HepG2 (cell line): ENCODE measurements at regions not wholly inside any gene's neighbourhood (a gene's known extent, or its start where the extent isn't known, plus 50 kb on each side); places are given as distances from the start of the nearest gene placed in this dataset.

Experiments used
- FOXJ3 ChIP-seq: sonication (generic); formaldehyde crosslinking; IDR thresholded peaks from 2 replicates; pipeline ENCODE4 v1.4.0; 2020; ENCODE audit warnings: missing genetic modification reagents, mild to moderate bottlenecking, borderline replicate concordance
- POLR2A ChIP-seq, 2 experiments: IDR thresholded peaks; 2 replicates each; pipeline ENCODE4 v1.6.1; 2011; ENCODE audit warnings: low read depth in 2 of 2, low read length in 2 of 2, mild to moderate bottlenecking in 1 of 2, moderate library complexity in 1 of 2; ENCODE audit not compliant: insufficient read depth in 1 of 2
- TBP ChIP-seq: sonication (generic); formaldehyde crosslinking; IDR thresholded peaks from 2 replicates; pipeline ENCODE4 v1.5.0; 2020; ENCODE audit warnings: missing genetic modification reagents
- ZNF296 ChIP-seq: sonication (generic); formaldehyde crosslinking; conservative IDR thresholded peaks from 2 replicates; pipeline ENCODE4 v1.5.0; 2020; ENCODE audit warnings: mild to moderate bottlenecking, missing genetic modification reagents
- ZNF670 ChIP-seq: sonication (generic); formaldehyde crosslinking; IDR thresholded peaks from 2 replicates; pipeline ENCODE4 v1.8.0; 2022; ENCODE audit warnings: mild to moderate bottlenecking, missing genetic modification reagents, borderline replicate concordance

DNA sequence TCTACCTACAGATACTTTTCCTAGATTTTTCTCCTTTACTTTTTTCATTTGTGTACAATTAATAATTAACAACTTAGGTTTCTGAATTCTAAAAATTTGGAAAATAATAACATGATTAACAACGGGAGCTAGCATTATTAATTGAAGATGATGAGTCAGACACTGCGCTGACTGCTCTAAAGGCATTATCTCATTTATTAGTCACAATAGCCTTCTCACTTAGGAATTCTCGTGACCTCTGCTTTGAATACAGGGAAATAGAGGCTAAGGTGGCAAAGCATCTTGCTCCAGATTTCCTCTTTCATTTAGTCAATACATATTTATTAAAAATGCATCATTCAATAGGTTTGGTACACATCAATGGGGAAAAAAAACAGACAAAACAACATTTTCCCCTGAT lies 441.3 kb downstream of the PCDH18 start:
- TF ChIP-seq POLR2A (IDR thresholded peaks at IDR 0.05; ENCODE audit: insufficient read depth in 1 of 2, low read depth in 2 of 2, low read length in 2 of 2) (no peak), ZNF296 (CRISPR knock-in tag) (no peak), ZNF670 (CRISPR knock-in tag) (no peak), FOXJ3 (CRISPR knock-in tag) (no peak), TBP (no peak)
